WTC11 (cell line): ENCODE measurements at regions not wholly inside any gene's neighbourhood (a gene's known extent, or its start where the extent isn't known, plus 50 kb on each side); places are given as distances from the start of the nearest gene placed in this dataset.

Source experiments
- ATAC-seq: fragments of 200-7000 bp; cut with Tn5 transposase; 2 replicates; pipeline ENCODE4 v1.10.0; 2021; ENCODE audit warnings: mild to moderate bottlenecking, moderate library complexity
- CTCF ChIA-PET: fragments of 300-600 bp; sonication (Branson Sonifier 250); formaldehyde crosslinking; loops from one replicate; lab custom pipeline; 2021; ENCODE audit warnings: antibody characterized with exemption; lab: Charles Lee
- POLR2A ChIA-PET: fragments of 350-600 bp; sonication (Branson Sonifier 250); formaldehyde crosslinking; loops from one replicate; lab custom pipeline; 2021; ENCODE audit warnings: antibody characterized with exemption; lab: Charles Lee
- DNase-seq: peaks from one replicate; pipeline ENCODE4 v3.0.0; 2021; ENCODE audit warnings: low spot score
- H3K27ac Mint-ChIP-seq: 2 replicates; pipeline ENCODE4 v1.8.0; 2021; ENCODE audit warnings: mixed read lengths
- H3K27me3 Mint-ChIP-seq: 2 replicates; pipeline ENCODE4 v1.8.0; 2021; ENCODE audit warnings: low read depth, mild to moderate bottlenecking, moderate library complexity, mixed read lengths
- H3K36me3 Mint-ChIP-seq: 2 replicates; pipeline ENCODE4 v1.8.0; 2021; ENCODE audit warnings: mixed read lengths
- H3K4me1 Mint-ChIP-seq: 2 replicates; pipeline ENCODE4 v1.8.0; 2022; ENCODE audit warnings: mixed read lengths
- H3K4me3 Mint-ChIP-seq: 2 replicates; pipeline ENCODE4 v1.8.0; 2021; ENCODE audit warnings: mild to moderate bottlenecking, moderate library complexity, mixed read lengths
- H3K9me3 Mint-ChIP-seq: 2 replicates; pipeline ENCODE4 v1.8.0; 2021; ENCODE audit warnings: mixed read lengths
- ARID4B ChIP-seq: sonication (generic); formaldehyde crosslinking; IDR thresholded peaks from 2 replicates; pipeline ENCODE4 v1.8.0; 2023; ENCODE audit warnings: missing genetic modification reagents, mild to moderate bottlenecking, borderline replicate concordance
- ATF3 ChIP-seq: sonication (generic); formaldehyde crosslinking; conservative IDR thresholded peaks from 2 replicates; pipeline ENCODE4 v1.8.1; 2022; ENCODE audit warnings: mild to moderate bottlenecking, missing genetic modification reagents
- E2F5 ChIP-seq: sonication (generic); formaldehyde crosslinking; IDR thresholded peaks from 2 replicates; pipeline ENCODE4 v1.8.1; 2022; ENCODE audit warnings: mild to moderate bottlenecking, moderate library complexity, missing genetic modification reagents
- FOXP1 ChIP-seq: sonication (generic); formaldehyde crosslinking; IDR thresholded peaks from 2 replicates; pipeline ENCODE4 v1.8.0; 2022; ENCODE audit warnings: missing genetic modification reagents, mild to moderate bottlenecking, moderate library complexity, borderline replicate concordance
- MAX ChIP-seq: sonication (generic); formaldehyde crosslinking; IDR thresholded peaks from 2 replicates; pipeline ENCODE4 v1.8.0; 2022; ENCODE audit warnings: mild to moderate bottlenecking, missing genetic modification reagents
- NFATC4 ChIP-seq: fragments of 250-450 bp; sonication (Bioruptor Pico); IDR thresholded peaks from 2 replicates; pipeline ENCODE4 v1.9.0; 2021; ENCODE audit warnings: mild to moderate bottlenecking
- NR1H2 ChIP-seq: sonication (generic); formaldehyde crosslinking; IDR thresholded peaks from 2 replicates; pipeline ENCODE4 v1.9.0; 2021; ENCODE audit warnings: mild to moderate bottlenecking, moderate library complexity, missing genetic modification reagents
- SMAD3 ChIP-seq: sonication (generic); formaldehyde crosslinking; IDR thresholded peaks from 2 replicates; pipeline ENCODE4 v1.8.0; 2022; ENCODE audit warnings: missing genetic modification reagents, mild to moderate bottlenecking, borderline replicate concordance
- SOX15 ChIP-seq: fragments of 250-450 bp; sonication (Bioruptor Pico); IDR thresholded peaks from 2 replicates; pipeline ENCODE4 v1.9.0; 2021; ENCODE audit warnings: mild to moderate bottlenecking
- USF1 ChIP-seq: sonication (generic); formaldehyde crosslinking; IDR thresholded peaks from 2 replicates; pipeline ENCODE4 v1.8.0; 2022; ENCODE audit warnings: mild to moderate bottlenecking, missing genetic modification reagents
- ZBTB21 ChIP-seq: sonication (generic); formaldehyde crosslinking; IDR thresholded peaks from 2 replicates; pipeline ENCODE4 v1.8.1; 2023; ENCODE audit warnings: mild to moderate bottlenecking, missing genetic modification reagents, borderline replicate concordance
- ZNF121 ChIP-seq: sonication (generic); formaldehyde crosslinking; IDR thresholded peaks from 2 replicates; pipeline ENCODE4 v1.8.0; 2023; ENCODE audit warnings: missing genetic modification reagents
- ZNF396 ChIP-seq: fragments of 250-450 bp; sonication (Bioruptor Pico); IDR thresholded peaks from 2 replicates; pipeline ENCODE4 v1.8.0; 2021; ENCODE audit warnings: mild to moderate bottlenecking, moderate library complexity, borderline replicate concordance
- TF ChIP-seq, protein P1 (sequence below): sonication (generic); formaldehyde crosslinking; IDR thresholded peaks from 2 replicates; pipeline ENCODE4 v1.8.1; 2023; ENCODE audit warnings: mild to moderate bottlenecking, moderate library complexity, missing genetic modification reagents
- TF ChIP-seq, protein P2 (sequence below): sonication (generic); formaldehyde crosslinking; IDR thresholded peaks from 2 replicates; pipeline ENCODE4 v1.8.1; 2022; ENCODE audit warnings: mild to moderate bottlenecking, missing genetic modification reagents, moderate library complexity, borderline replicate concordance
- TF ChIP-seq, protein P3 (sequence below): fragments of 250-450 bp; sonication (Bioruptor Pico); IDR thresholded peaks from 2 replicates; pipeline ENCODE4 v1.9.0; 2021; ENCODE audit warnings: moderate library complexity, mild to moderate bottlenecking, inconsistent platforms, borderline replicate concordance

GRCh38 chr16:85364323-85365040, 248.6 kb upstream of the GSE1 start:
- no peak for DNase-seq
- POLR2A ChIA-PET = no interaction called here
- TF ChIP-seq ARID4B (CRISPR knock-in tag) (no peak), ZNF121 (CRISPR knock-in tag) (no peak), ZBTB21 (no peak), NR1H2 (no peak), NFATC4 (CRISPR knock-in tag) (no peak), USF1 (CRISPR knock-in tag) (no peak), SOX15 (CRISPR knock-in tag) (no peak), ATF3 (CRISPR knock-in tag) (no peak), ZNF396 (no peak), MAX (no peak), FOXP1 (CRISPR knock-in tag) (no peak), E2F5 (no peak), SMAD3 (CRISPR knock-in tag) (no peak)
- TF ChIP-seq, protein P1, sequence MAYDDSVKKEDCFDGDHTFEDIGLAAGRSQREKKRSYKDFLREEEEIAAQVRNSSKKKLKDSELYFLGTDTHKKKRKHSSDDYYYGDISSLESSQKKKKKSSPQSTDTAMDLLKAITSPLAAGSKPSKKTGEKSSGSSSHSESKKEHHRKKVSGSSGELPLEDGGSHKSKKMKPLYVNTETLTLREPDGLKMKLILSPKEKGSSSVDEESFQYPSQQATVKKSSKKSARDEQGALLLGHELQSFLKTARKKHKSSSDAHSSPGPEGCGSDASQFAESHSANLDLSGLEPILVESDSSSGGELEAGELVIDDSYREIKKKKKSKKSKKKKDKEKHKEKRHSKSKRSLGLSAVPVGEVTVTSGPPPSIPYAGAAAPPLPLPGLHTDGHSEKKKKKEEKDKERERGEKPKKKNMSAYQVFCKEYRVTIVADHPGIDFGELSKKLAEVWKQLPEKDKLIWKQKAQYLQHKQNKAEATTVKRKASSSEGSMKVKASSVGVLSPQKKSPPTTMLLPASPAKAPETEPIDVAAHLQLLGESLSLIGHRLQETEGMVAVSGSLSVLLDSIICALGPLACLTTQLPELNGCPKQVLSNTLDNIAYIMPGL (CRISPR knock-in tag) = no peak
- TF ChIP-seq, protein P2, sequence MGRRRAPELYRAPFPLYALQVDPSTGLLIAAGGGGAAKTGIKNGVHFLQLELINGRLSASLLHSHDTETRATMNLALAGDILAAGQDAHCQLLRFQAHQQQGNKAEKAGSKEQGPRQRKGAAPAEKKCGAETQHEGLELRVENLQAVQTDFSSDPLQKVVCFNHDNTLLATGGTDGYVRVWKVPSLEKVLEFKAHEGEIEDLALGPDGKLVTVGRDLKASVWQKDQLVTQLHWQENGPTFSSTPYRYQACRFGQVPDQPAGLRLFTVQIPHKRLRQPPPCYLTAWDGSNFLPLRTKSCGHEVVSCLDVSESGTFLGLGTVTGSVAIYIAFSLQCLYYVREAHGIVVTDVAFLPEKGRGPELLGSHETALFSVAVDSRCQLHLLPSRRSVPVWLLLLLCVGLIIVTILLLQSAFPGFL (CRISPR knock-in tag) = no peak
- TF ChIP-seq, protein P3, sequence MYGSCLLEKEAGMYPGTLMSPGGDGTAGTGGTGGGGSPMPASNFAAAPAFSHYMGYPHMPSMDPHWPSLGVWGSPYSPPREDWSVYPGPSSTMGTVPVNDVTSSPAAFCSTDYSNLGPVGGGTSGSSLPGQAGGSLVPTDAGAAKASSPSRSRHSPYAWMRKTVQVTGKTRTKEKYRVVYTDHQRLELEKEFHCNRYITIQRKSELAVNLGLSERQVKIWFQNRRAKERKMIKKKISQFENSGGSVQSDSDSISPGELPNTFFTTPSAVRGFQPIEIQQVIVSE (CRISPR knock-in tag) = no peak
- H3K36me3 Mint-ChIP-seq = peaks cover 12% of the 10 kb centered on the region
- H3K4me3 Mint-ChIP-seq = no peak overlapping the region
- peak overlapping the region; percentile 65; the same call in 1 of the 2 replicates for H3K27ac Mint-ChIP-seq
- CTCF ChIA-PET = interaction anchor here (1.0 to 3.2 kb wide), 10 partner anchors 12 to 250 kb away, joined by 3 to 16 read pairs (median 6); no protein-coding TSS in a partner anchor
- peaks cover 23% of the 10 kb centered on the region for H3K4me1 Mint-ChIP-seq
- ATAC-seq = no peak
- H3K9me3 Mint-ChIP-seq = peaks cover 7% of the 10 kb centered on the region
- peaks cover 12% of the 10 kb centered on the region for H3K27me3 Mint-ChIP-seq
